Breast epithelium (tissue), 3 donors: ENCODE measurements at regions not wholly inside any gene's neighbourhood (a gene's known extent, or its start where the extent isn't known, plus 50 kb on each side); places are given as distances from the start of the nearest gene placed in this dataset.

Source experiments
- CTCF ChIP-seq, 3 donors: fragments of 450-650 bp; IDR thresholded peaks; one replicate each; pipeline ENCODE4 v1.5.1; 2016 to 2017; ENCODE audit warnings: antibody characterized with exemption in 3 of 3, mild to moderate bottlenecking in 3 of 3, moderate library complexity in 3 of 3
- POLR2A ChIP-seq: fragments of 450-650 bp; IDR thresholded peaks from one replicate; pipeline ENCODE4 v1.6.1; 2016; ENCODE audit warnings: antibody characterized with exemption, mild to moderate bottlenecking, moderate library complexity

- TF ChIP-seq CTCF (IDR thresholded peaks at IDR 0.05): no peak
- no peak for TF ChIP-seq POLR2A
These were observed 59.2 kb upstream of the EYA2 start for GRCh38 chr20:46835418-46835817.
